IPS DF 19.7 (cell line): ENCODE measurements at regions not wholly inside any gene's neighbourhood (a gene's known extent, or its start where the extent isn't known, plus 50 kb on each side); places are given as distances from the start of the nearest gene placed in this dataset.

Source experiments
- DNase-seq: peaks from one replicate; pipeline ENCODE4 v3.0.0-alpha.2; 2013; ENCODE audit warnings: low read depth, low spot score

- no peak for DNase-seq
Measured at GRCh38 chr13:76446191-76446590, 440.0 kb downstream of the KCTD12 start.

GRCh38 chr13:76440568-76440967, 445.6 kb downstream of the KCTD12 start:
- no peak for DNase-seq

DNA sequence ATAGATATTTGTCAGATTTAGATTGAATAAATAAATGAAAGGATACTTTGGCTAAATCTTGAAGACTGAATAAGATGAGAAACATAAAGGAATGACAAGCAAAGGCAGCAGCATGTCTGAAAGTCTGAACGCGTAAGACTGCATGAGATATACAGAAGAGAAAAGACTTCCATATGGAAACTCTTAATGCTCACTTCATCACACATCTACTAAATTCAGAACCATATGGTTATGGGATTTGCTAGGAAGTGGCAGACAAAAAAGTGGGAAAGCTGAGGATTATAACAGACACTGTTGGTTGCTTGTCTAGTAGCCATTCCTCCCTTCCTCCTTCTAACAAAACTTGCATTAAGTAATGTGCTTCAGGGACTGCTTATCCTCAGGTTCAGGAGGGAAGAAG, 446.7 kb downstream of the KCTD12 start:
- no peak for DNase-seq

DNA sequence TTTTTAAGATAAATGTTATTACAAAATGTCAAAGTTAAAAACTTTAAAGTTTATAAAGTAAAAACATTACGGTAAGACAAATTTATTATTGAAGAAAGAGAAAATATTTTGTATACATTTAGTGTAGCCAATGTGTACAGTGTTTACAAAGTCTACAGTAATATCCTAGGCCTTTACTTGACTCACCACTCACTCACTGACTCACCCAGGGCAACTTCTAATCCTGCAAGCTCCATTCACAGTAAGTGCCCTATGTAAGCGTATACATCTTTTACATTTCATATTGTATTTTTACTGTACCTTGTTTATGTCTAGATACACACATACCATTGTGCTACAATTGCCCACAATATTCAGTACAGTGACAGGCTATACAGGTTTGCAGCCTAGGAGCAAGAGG, 448.2 kb downstream of the KCTD12 start:
- DNase-seq: no peak

DNA sequence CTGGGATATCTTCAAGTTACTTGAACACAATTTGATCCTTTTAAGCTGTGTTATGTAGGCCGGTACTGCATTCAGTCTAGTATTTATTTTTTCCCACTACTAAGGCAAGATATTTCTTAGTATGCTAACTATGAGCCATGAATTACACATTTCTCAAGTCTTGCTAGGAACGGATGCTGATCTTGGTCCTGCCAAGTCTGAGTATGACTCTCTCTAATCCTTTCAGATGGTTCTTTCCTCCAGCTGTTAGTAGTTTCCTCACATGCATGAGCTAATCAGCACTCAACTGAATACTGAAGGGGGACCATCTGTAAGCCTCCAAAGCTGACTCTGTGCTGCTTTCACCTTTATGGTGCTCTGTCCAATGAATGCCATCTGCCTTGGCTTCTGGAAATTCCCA, 460.3 kb downstream of the KCTD12 start:
- no peak for DNase-seq

GRCh38 chr13:76421011-76421410, 465.2 kb downstream of the KCTD12 start:
- DNase-seq: no peak

DNA sequence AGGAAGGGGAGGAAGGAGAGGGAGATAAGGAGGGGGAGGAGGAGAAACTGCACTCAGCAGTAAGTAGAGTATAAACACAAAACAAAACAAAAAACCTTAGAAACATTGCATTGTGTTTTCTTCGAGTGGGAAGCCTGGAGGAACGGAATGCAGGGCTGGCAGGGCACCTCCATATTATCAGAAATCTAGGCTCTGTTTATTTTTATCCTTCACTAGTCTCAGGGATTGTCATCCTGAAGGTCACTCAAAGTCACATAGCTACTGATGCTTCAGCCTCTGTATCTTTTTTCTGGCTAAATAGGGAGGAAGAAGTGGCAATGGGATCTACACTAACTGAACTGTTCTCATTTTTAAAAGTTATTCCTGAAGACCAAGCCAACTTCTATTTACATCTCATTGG, 467.8 kb downstream of the KCTD12 start:
- no peak for DNase-seq

DNA sequence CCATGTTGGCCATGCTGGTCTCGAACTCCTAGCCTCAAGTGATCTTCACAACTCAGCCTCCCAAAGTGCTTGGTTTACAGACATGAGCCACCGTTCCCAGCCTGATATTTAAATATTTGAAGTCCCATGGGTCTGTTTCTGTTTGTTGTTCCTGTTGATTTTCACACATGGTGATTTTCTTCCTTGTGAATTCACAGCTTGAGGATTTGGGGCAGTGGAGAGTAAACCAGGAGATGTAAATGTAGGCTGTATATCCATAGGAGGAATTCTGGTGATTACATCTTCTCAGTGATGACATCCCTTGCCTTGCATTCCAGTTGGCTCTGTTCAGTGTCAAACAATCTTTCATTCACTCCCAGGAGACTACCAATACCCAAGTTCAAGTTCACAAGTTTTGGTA, 471.9 kb downstream of the KCTD12 start:
- DNase-seq: no peak

GRCh38 chr13:76406243-76406642, 480.0 kb downstream of the KCTD12 start:
- DNase-seq: no peak

DNA sequence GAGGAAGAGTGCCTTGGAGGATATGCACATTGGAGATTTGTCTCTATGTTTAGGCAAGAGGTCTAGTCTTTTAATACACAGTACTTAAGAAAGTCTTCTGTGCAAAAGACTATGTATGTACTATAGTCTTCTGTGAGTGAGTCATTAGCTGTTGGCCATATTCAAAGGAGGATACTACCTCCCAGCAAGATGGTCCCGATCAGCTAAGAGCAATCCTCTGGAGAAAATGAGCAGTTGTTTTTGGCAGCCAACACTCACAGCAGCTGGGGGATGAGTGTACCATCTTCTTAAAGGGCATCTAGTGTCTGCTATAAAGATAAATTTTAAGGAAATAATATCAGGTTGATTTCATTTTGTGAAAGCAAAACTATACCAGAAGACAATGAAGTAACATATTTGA, 487.8 kb downstream of the KCTD12 start:
- DNase-seq: no peak

DNA sequence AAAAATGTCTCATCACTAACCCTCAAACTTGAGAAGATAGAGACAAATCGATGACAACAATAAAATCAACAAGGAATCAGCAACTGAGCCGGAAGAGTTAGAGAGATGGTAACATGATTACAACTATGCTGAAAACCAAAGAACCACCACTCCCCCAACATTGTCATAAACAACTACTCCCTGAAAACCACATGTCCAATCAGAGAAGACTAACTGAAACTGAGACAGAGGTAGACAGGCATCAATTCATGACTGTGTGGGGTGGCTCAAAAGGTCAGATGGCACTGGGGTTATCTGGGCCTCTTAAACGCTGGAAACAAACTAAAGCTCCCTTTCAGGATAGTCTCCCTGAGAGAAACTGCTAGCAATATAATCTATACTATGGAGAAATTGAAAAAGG, 488.8 kb downstream of the KCTD12 start:
- DNase-seq: no peak

- no peak for DNase-seq
Measured at GRCh38 chr13:76389321-76389720, 496.9 kb downstream of the KCTD12 start.

DNA sequence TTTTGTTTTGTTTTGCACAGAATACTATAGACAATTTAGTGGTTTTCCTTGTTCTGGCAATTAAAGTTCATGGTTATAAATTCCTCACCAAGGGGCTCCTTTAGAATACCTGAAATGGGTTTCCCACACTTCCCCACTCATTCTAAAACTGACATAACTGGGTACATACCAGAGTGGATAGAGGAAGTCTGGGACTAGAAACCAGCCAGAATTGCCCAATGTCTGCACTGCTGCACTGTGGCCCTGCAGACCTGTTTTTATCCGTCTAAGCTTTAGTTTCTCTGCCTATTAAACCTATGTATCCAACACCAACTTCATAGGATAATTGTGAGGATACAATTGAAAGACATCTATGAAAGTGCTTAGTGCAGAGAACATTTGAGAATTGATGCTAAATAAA, 498.6 kb downstream of the KCTD12 start:
- no peak for DNase-seq

DNA sequence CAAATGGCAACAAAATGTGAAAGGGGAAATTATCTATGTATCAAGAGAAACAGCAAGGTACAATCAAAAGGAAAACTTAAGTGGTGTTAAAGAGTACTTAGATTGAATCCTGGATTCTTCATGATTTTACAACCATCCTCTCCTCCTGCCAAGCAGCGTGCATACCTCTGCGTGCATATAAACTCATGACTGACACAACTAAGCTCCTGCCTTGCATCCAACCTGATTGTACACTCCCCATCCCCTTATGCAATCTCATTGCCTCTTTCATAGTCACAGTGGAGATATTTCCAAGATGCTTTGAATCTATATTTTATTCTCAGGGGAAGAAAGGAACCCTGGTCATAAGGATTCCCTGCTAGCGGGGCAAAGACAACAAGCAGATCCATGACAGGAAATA, 499.9 kb downstream of the KCTD12 start:
- no peak for DNase-seq

GRCh38 chr13:76385586-76385985, 500.6 kb downstream of the KCTD12 start:
- DNase-seq: no peak

- no peak for DNase-seq
Measured at GRCh38 chr13:76383676-76384461, 502.3 kb downstream of the KCTD12 start.

DNA sequence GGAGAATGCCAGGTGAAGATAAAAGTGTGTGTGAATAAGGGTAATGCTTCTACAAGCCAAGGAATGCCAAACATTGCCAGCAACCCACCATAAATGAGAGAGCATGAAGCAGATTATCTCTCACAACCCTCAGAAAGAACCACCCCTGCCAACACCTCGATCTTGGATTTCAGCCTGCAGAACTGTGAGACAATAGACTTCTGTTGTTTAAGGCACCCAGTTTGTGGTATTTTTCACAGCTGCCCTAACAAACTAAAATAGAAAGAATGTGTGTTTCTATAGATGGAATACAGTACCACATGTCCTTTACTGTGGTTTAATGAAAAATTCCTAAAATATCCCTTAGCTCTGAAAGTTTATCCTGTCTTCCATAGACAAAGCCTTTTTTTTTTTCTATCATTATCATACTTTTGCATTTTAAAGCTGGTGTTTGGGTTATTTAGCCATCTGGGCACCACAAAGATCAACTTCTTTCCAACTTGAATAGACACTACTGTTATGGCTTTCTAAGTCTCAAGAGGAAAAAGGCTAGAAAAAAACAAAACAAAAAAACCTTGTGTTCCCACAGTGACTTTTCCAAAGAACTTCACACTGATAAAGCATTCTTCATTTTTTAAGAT, 505.6 kb downstream of the KCTD12 start:
- DNase-seq: no peak

- DNase-seq: no peak
Measured at GRCh38 chr13:76379341-76380105, 506.7 kb downstream of the KCTD12 start.

DNA sequence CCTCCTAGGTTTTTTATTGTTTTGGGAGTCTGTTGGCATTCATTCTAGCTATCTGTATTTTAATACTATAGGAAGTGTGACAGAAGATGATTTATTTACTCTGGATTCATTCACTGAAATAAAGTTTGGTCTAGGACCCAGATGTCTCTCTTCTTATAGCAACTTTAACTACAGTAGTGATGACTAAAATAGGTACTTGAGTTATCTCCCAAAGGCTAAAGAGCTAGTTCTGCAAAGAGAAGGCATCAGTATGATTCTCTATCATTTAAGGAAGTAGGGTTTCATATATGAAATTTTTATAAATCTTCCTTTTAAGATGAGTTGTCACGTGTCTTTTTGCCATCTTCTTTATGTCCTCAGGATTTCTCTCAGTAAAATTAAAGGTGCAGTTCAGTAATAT, 507.4 kb downstream of the KCTD12 start:
- DNase-seq: no peak

- DNase-seq: no peak
Measured at GRCh38 chr13:76363682-76364289, 522.4 kb downstream of the KCTD12 start.

DNA sequence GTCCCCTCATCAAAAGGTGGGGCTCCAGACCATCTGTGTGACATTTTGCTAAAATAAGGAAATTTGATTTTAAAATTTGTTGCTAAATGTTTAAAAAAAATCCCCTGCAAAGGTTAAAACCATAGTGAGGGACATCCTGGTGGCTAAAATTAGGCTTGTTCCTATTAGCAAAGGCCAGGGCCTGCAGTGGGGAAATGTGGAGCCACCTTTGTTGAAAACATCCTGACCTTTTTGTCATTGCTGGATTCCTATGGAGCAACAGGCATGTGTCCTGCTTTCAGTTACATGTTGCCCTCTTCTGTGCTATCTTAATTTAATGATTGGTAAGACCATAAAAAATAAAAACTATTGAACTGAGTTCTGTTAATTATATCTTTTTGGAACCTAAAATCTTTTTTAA, 524.3 kb downstream of the KCTD12 start:
- DNase-seq: no peak

- DNase-seq: no peak
Measured at GRCh38 chr13:76351541-76352229, 534.5 kb downstream of the KCTD12 start.
